SK-N-MC (cell line): ENCODE measurements at regions not wholly inside any gene's neighbourhood (a gene's known extent, or its start where the extent isn't known, plus 50 kb on each side); places are given as distances from the start of the nearest gene placed in this dataset.

ENCODE experiments used
- EZH2 ChIP-seq: fragments of 200-600 bp; sonication (generic); IDR thresholded peaks from one replicate; pipeline ENCODE4 v1.6.1; 2017; ENCODE audit warnings: antibody characterized with exemption
- FOXP2 ChIP-seq: optimal IDR thresholded peaks from 2 replicates; pipeline ENCODE3; 2011; ENCODE audit warnings: mild to moderate bottlenecking, moderate library complexity; ENCODE audit not compliant: insufficient read depth; ENCODE audit errors: extremely low read length, control extremely low read depth
- POLR2AphosphoS5 ChIP-seq: IDR thresholded peaks from 2 replicates; pipeline ENCODE4 v1.6.1; 2012; ENCODE audit warnings: mild to moderate bottlenecking, low read depth, low read length, borderline replicate concordance

DNA sequence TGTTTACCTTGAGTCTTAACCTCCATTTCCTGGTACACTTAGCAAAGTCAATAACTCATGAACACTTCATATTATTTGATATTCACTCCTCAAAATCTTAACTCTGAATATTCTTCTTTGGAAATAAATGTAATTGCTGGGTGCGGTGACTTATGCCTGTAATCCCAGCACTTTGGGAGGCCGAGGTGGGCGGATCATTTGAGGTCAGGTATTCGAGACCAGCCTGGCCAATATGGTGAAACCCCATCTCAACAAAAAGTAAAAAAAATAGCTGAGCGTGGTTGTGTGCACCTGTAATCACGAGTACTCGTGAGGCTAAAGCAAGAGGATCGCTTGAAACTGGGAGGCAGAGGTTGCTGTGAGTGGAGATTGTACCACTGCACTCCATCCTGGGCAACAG, 201.3 kb upstream of the DSEL start:
- no peak for TF ChIP-seq EZH2
- no peak for TF ChIP-seq POLR2AphosphoS5
- TF ChIP-seq FOXP2: no peak
